OCI-LY3 (cell line): ENCODE measurements at regions not wholly inside any gene's neighbourhood (a gene's known extent, or its start where the extent isn't known, plus 50 kb on each side); places are given as distances from the start of the nearest gene placed in this dataset.

ENCODE experiments used
- EZH2phosphoT487 ChIP-seq: fragments of 200-600 bp; shearing (Covaris generic); IDR thresholded peaks from 2 replicates; pipeline ENCODE4 v1.6.1; 2018; ENCODE audit warnings: antibody characterized with exemption, mixed run types, low read depth
- TF ChIP-seq, protein P1 (sequence below): fragments of 200-600, 300-600 bp; sonication (generic); IDR thresholded peaks from 2 replicates; pipeline ENCODE4 v1.5.1; 2014; ENCODE audit warnings: antibody characterized with exemption, low read length, low read depth

DNA sequence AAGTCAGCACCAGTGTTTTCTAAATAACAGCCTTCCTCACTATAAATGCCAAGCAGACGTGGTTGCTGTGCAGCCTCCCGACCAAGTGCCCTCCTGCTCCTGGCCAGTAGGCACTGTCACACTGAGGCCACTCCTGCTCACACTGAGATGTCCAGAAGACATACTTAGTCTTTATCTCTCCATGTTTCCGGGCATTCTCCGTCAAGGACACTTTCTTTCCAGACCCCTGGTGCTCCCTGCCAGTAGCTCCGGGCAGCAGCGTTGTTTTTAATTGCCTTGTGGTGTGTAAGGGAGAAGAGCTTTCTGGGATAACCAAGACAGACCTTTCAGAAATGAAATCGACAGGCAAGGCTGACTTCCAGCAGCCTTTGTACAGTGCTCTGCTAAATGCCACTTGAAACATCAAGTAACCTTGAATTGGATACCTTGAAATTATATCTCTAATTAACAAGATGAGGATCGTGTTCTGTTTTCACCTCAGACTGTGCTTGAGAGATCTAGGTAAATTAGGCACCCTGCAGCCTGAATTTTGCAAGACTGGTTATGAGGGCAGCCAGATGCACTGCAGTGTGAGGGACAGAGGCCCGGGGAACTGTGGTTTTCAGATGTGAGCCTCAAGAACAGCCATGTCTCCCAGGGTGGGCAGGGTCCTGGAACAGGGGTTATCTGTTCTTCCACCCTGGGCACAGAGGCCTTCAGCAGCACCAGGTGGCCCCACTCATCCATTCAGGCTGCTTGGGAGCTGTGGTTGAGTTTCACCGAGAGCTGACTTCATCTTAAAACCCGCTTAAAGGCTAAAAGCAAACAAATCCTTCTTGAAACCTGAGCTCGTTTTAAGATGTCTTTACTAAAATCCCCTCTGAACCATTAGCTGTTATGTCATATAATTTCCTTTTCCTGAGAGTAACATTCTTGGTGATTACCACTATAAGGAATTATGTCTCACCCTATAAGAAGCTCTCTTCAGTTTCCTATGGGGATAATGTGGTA, 105.5 kb upstream of the IL12A start:
- TF ChIP-seq, protein P1, sequence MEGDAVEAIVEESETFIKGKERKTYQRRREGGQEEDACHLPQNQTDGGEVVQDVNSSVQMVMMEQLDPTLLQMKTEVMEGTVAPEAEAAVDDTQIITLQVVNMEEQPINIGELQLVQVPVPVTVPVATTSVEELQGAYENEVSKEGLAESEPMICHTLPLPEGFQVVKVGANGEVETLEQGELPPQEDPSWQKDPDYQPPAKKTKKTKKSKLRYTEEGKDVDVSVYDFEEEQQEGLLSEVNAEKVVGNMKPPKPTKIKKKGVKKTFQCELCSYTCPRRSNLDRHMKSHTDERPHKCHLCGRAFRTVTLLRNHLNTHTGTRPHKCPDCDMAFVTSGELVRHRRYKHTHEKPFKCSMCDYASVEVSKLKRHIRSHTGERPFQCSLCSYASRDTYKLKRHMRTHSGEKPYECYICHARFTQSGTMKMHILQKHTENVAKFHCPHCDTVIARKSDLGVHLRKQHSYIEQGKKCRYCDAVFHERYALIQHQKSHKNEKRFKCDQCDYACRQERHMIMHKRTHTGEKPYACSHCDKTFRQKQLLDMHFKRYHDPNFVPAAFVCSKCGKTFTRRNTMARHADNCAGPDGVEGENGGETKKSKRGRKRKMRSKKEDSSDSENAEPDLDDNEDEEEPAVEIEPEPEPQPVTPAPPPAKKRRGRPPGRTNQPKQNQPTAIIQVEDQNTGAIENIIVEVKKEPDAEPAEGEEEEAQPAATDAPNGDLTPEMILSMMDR: no peak
- no peak for TF ChIP-seq EZH2phosphoT487
